ENCODE measurements at regions not wholly inside any gene's neighbourhood (a gene's known extent, or its start where the extent isn't known, plus 50 kb on each side); places are given as distances from the start of the nearest gene placed in this dataset.

DNA sequence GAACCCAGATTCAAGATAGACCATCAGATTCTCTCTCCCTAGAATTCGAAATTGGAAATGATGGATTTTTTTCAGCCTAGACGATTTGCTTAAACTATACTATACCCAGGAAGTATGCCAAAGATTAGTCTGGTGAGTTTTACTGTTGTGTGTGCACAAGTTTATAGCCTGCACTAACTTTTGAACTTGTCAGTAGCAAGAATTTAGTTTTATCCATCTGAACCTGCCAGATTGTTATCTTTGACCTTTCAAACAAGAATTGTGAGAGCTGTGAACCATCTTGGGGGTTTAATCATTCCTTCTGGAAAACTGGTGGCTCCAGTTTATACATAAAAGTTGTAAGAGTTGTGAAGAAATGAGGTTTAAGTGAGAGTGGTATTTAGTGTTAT lies 243.5 kb upstream of the DAAM1 start:
- Histone ChIP-seq H3K27ac (no peak overlapping the region), H3K9me3 (replicated peaks in 1 of 3) (no peaks in the 10 kb centered on the region), H3K4me3 (no peak overlapping the region), H3K36me3 (replicated peaks in 1 of 2) (no peaks in the 10 kb centered on the region), H3K4me1 (replicated peaks in 1 of 2) (no peaks in the 10 kb centered on the region), H3K27me3 (no peaks in the 10 kb centered on the region)
- TF ChIP-seq POLR2A (IDR thresholded peaks at IDR 0.05) = no peak
- TF ChIP-seq, protein P1, sequence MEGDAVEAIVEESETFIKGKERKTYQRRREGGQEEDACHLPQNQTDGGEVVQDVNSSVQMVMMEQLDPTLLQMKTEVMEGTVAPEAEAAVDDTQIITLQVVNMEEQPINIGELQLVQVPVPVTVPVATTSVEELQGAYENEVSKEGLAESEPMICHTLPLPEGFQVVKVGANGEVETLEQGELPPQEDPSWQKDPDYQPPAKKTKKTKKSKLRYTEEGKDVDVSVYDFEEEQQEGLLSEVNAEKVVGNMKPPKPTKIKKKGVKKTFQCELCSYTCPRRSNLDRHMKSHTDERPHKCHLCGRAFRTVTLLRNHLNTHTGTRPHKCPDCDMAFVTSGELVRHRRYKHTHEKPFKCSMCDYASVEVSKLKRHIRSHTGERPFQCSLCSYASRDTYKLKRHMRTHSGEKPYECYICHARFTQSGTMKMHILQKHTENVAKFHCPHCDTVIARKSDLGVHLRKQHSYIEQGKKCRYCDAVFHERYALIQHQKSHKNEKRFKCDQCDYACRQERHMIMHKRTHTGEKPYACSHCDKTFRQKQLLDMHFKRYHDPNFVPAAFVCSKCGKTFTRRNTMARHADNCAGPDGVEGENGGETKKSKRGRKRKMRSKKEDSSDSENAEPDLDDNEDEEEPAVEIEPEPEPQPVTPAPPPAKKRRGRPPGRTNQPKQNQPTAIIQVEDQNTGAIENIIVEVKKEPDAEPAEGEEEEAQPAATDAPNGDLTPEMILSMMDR (IDR thresholded peaks at IDR 0.05) = no peak
- DNase-seq = no peak
- WGBS, 4 donors = 42 to 50% (median 49%) methylated on average over 2 of the region's 2 CpGs
- intact Hi-C loops (cut with DNase I) = no loop called here

- Histone ChIP-seq H3K4me3 (no peak overlapping the region), H3K27ac (no peak overlapping the region), H3K4me1 (replicated peaks in 1 of 2) (no peaks in the 10 kb centered on the region), H3K36me3 (replicated peaks in 1 of 2) (no peaks in the 10 kb centered on the region), H3K27me3 (no peaks in the 10 kb centered on the region), H3K9me3 (replicated peaks in 1 of 3) (no peaks in the 10 kb centered on the region)
- intact Hi-C loops (cut with DNase I) = no loop called here
- WGBS, 4 donors = 93 to 100% (median 97%) methylated on average over 1 of the region's 1 CpG
- TF ChIP-seq POLR2A (IDR thresholded peaks at IDR 0.05) = no peak
- TF ChIP-seq, protein P1 (IDR thresholded peaks at IDR 0.05) = no peak
- DNase-seq = no peak
Measured at GRCh38 chr14:58946431-58946830, 242.0 kb upstream of the DAAM1 start.

- 82 to 88% (median 86%) methylated on average over 4 of the region's 4 CpGs for WGBS, 4 donors
- intact Hi-C loops (cut with DNase I) = no loop called here
Measured at GRCh38 chr14:58947156-58947555, 241.3 kb upstream of the DAAM1 start.

DNA sequence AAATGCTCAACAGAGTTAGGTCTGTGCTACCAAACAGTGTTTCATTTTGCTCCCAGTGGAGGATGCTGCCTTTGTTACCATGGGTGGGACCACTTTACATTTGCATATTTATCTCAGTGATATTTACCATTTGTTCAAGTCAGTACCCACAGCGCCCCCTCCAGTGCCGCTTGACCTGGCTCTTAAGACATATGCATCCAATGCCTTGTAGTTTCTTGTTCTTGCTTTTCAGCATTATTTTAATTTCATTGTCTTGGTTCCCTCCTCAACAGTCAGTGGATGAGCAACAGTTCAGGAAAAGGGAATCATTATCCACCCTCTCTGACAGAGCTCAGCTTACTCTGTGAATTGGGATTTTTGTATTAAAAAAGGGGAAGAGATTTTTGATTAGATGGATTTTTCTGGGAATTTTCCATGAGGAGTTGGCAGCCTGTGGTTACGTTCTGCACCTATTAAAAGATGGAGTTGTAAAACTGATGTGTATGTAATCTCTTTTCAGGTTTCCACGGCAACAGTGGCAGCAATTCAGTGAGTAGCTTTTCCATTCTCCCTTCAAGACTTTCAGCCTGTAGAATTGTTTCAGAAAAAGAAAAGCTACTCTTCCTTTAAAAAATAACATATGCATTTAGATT lies 240.5 kb upstream of the DAAM1 start:
- 76 to 84% (median 83%) methylated on average over 4 of the region's 4 CpGs for WGBS, 4 donors
- DNase-seq = no peak
- no peak overlapping the region for H3K4me3 ChIP-seq
- no peaks in the 10 kb centered on the region for H3K4me1 ChIP-seq (replicated peaks in 1 of 2)
- H3K9me3 ChIP-seq (replicated peaks in 1 of 3) = no peaks in the 10 kb centered on the region
- H3K36me3 ChIP-seq (replicated peaks in 1 of 2) = no peaks in the 10 kb centered on the region
- no peak overlapping the region for H3K27ac ChIP-seq
- TF ChIP-seq, protein P1 (IDR thresholded peaks at IDR 0.05) = no peak
- TF ChIP-seq POLR2A (IDR thresholded peaks at IDR 0.05) = no peak
- no peaks in the 10 kb centered on the region for H3K27me3 ChIP-seq
- intact Hi-C loops (cut with DNase I) = no loop called here

More at GRCh38 chr14:58947156-58947555, 241.3 kb upstream of the DAAM1 start:
- Histone ChIP-seq H3K4me3 (no peak overlapping the region), H3K27ac (no peak overlapping the region), H3K4me1 (replicated peaks in 1 of 2) (no peaks in the 10 kb centered on the region), H3K27me3 (no peaks in the 10 kb centered on the region), H3K36me3 (replicated peaks in 1 of 2) (no peaks in the 10 kb centered on the region), H3K9me3 (replicated peaks in 1 of 3) (no peaks in the 10 kb centered on the region)
- TF ChIP-seq, protein P1 (IDR thresholded peaks at IDR 0.05) = no peak
- TF ChIP-seq POLR2A (IDR thresholded peaks at IDR 0.05) = no peak
- DNase-seq = no peak

Measured in adrenal gland (tissue), 9 donors.